Astrocyte (in vitro differentiated cells and primary cell): ENCODE measurements at regions not wholly inside any gene's neighbourhood (a gene's known extent, or its start where the extent isn't known, plus 50 kb on each side); places are given as distances from the start of the nearest gene placed in this dataset.

Experiments
- DNase-seq: peaks from one replicate; pipeline ENCODE4 v3.0.0-alpha.2; 2010; ENCODE audit warnings: low read depth
- FAIRE-seq: peaks from 2 replicates; lab custom pipeline; 2011; peaks lifted over from hg19 to GRCh38; lab: Jason Lieb, UNC
- H2AFZ ChIP-seq: 2 replicates; pipeline ENCODE4 v1.6.0; 2012; ENCODE audit warnings: low read depth, low read length, inconsistent platforms
- H3K27ac ChIP-seq: 2 replicates; pipeline ENCODE4 v1.5.1; 2011; ENCODE audit warnings: low read depth, low read length, inconsistent platforms
- H3K27me3 ChIP-seq: 2 replicates; pipeline ENCODE4 v1.6.0; 2011; ENCODE audit warnings: low read length, inconsistent platforms; ENCODE audit not compliant: insufficient read depth
- H3K36me3 ChIP-seq: 2 replicates; pipeline ENCODE4 v1.5.1; 2011; ENCODE audit warnings: low read length, inconsistent platforms; ENCODE audit not compliant: insufficient read depth
- H3K4me1 ChIP-seq: 2 replicates; pipeline ENCODE4 v1.5.1; 2011; ENCODE audit warnings: low read length, inconsistent platforms; ENCODE audit not compliant: insufficient read depth
- H3K4me2 ChIP-seq: 2 replicates; pipeline ENCODE4 v1.6.0; 2012; ENCODE audit warnings: low read length, inconsistent platforms
- H3K4me3 ChIP-seq: 2 replicates; pipeline ENCODE4 v1.5.1; 2011; ENCODE audit warnings: low read depth, mild to moderate bottlenecking, low read length, inconsistent platforms; ENCODE audit not compliant: insufficient read depth
- H3K79me2 ChIP-seq: 2 replicates; pipeline ENCODE4 v1.6.0; 2012; ENCODE audit warnings: mild to moderate bottlenecking, low read length, inconsistent platforms; ENCODE audit not compliant: insufficient read depth
- H3K9ac ChIP-seq: 2 replicates; pipeline ENCODE4 v1.6.0; 2012; ENCODE audit warnings: mild to moderate bottlenecking, low read length, inconsistent platforms
- H3K9me3 ChIP-seq: 2 replicates; pipeline ENCODE4 v1.5.1; 2012; ENCODE audit warnings: low read depth, mild to moderate bottlenecking, low read length, inconsistent platforms; ENCODE audit not compliant: insufficient read depth
- H4K20me1 ChIP-seq: 2 replicates; pipeline ENCODE4 v1.6.0; 2012; ENCODE audit warnings: low read length, inconsistent platforms; ENCODE audit not compliant: insufficient read depth
- H3K27ac Mint-ChIP-seq: one replicate; pipeline ENCODE4 v1.8.0; 2021; ENCODE audit warnings: mild to moderate bottlenecking, mixed read lengths; ENCODE audit not compliant: unreplicated experiment
- H3K27me3 Mint-ChIP-seq: one replicate; pipeline ENCODE4 v1.8.0; 2021; ENCODE audit warnings: low read depth, mixed read lengths; ENCODE audit not compliant: unreplicated experiment
- H3K36me3 Mint-ChIP-seq: one replicate; pipeline ENCODE4 v1.8.0; 2021; ENCODE audit warnings: low read depth, mixed read lengths; ENCODE audit not compliant: unreplicated experiment
- H3K4me1 Mint-ChIP-seq: one replicate; pipeline ENCODE4 v1.8.0; 2021; ENCODE audit warnings: low read depth, mixed read lengths; ENCODE audit not compliant: unreplicated experiment
- H3K4me3 Mint-ChIP-seq: one replicate; pipeline ENCODE4 v1.8.0; 2021; ENCODE audit warnings: mild to moderate bottlenecking, moderate library complexity, mixed read lengths; ENCODE audit not compliant: unreplicated experiment
- H3K9me3 Mint-ChIP-seq: one replicate; pipeline ENCODE4 v1.8.0; 2021; ENCODE audit warnings: mild to moderate bottlenecking, mixed read lengths; ENCODE audit not compliant: unreplicated experiment
- EZH2 ChIP-seq: IDR thresholded peaks from 2 replicates; pipeline ENCODE4 v1.6.1; 2012; ENCODE audit warnings: mild to moderate bottlenecking, low read length, inconsistent platforms; ENCODE audit not compliant: insufficient read depth
- TF ChIP-seq, protein P1 (sequence below): IDR thresholded peaks from 2 replicates; pipeline ENCODE4 v1.5.1; 2011; ENCODE audit warnings: low read depth, mild to moderate bottlenecking, inconsistent platforms, low read length, moderate library complexity; ENCODE audit not compliant: insufficient read depth

DNA sequence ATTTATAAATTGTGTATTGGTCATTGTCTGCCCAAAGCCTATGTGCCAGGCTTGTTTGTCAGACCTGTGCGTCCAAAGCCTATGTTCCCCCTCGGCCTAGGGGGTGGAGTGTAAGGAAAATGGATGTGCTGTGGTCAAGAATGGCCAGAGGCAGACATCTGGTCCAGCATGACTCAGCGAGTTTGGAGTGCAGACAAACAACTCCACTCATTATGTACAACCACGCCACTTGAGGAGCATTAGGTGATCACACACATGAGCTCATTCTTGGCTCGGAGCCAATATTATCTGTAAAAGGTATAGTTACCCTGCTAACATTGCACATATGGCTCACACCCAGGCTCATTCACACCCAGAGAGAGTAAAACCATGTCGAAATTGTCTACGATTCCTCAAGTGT lies 1047.6 kb upstream of the ADGRL4 start:
- no peaks in the 10 kb centered on the region for H3K36me3 ChIP-seq
- peak; percentile 98 for DNase-seq
- H4K20me1 ChIP-seq: no peaks in the 10 kb centered on the region
- H3K4me3 ChIP-seq: no peak overlapping the region
- H3K4me1 ChIP-seq: peaks cover 4% of the 10 kb centered on the region
- no peak for FAIRE-seq
- peaks cover 7% of the 10 kb centered on the region for H3K9me3 Mint-ChIP-seq
- no peaks in the 10 kb centered on the region for H3K27me3 Mint-ChIP-seq
- no peak overlapping the region for H3K9ac ChIP-seq
- H3K4me1 Mint-ChIP-seq: no peaks in the 10 kb centered on the region
- H3K27me3 ChIP-seq: no peaks in the 10 kb centered on the region
- H3K27ac Mint-ChIP-seq: peak overlapping the region; percentile 83
- no peaks in the 10 kb centered on the region for H3K36me3 Mint-ChIP-seq
- no peak overlapping the region for H3K4me3 Mint-ChIP-seq
- H3K27ac ChIP-seq: peak overlapping the region; percentile 58
- H3K79me2 ChIP-seq: no peaks in the 10 kb centered on the region
- no peak overlapping the region for H3K4me2 ChIP-seq
- peaks cover 5% of the 10 kb centered on the region for H3K9me3 ChIP-seq
- TF ChIP-seq, protein P1, sequence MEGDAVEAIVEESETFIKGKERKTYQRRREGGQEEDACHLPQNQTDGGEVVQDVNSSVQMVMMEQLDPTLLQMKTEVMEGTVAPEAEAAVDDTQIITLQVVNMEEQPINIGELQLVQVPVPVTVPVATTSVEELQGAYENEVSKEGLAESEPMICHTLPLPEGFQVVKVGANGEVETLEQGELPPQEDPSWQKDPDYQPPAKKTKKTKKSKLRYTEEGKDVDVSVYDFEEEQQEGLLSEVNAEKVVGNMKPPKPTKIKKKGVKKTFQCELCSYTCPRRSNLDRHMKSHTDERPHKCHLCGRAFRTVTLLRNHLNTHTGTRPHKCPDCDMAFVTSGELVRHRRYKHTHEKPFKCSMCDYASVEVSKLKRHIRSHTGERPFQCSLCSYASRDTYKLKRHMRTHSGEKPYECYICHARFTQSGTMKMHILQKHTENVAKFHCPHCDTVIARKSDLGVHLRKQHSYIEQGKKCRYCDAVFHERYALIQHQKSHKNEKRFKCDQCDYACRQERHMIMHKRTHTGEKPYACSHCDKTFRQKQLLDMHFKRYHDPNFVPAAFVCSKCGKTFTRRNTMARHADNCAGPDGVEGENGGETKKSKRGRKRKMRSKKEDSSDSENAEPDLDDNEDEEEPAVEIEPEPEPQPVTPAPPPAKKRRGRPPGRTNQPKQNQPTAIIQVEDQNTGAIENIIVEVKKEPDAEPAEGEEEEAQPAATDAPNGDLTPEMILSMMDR: no peak
- no peak for TF ChIP-seq EZH2
- H2AFZ ChIP-seq: no peak overlapping the region

DNA sequence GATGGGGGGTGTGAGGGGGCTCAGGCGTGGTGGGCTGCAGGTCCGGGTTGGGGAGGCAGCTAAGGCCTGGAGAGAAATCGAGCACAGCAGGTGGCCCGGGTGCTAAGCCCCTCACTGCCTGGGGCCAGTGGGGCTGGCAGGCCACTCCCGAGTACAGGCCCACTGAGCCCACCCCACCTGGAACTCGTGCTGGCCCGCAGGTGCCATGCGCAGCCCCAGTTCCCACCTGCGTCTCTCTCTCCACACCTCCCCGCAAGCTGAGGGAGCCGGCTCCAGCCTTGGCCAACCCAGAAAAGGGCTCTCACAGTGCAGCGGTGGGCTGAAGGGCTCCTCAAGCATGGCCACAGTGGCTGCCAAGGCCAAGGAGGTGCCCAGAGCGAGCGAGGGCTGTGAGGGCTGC lies 1047.1 kb upstream of the ADGRL4 start:
- no peaks in the 10 kb centered on the region for H3K79me2 ChIP-seq
- H3K27ac ChIP-seq: peak overlapping the region; percentile 58
- no peak overlapping the region for H3K4me2 ChIP-seq
- no peak for DNase-seq
- no peak overlapping the region for H3K27ac Mint-ChIP-seq
- H3K4me3 Mint-ChIP-seq: no peak overlapping the region
- H3K36me3 Mint-ChIP-seq: no peaks in the 10 kb centered on the region
- no peak for TF ChIP-seq EZH2
- TF ChIP-seq, protein P1: no peak
- H3K36me3 ChIP-seq: no peaks in the 10 kb centered on the region
- no peaks in the 10 kb centered on the region for H3K4me1 Mint-ChIP-seq
- H3K4me3 ChIP-seq: no peak overlapping the region
- peaks cover 7% of the 10 kb centered on the region for H3K9me3 Mint-ChIP-seq
- no peak overlapping the region for H3K9ac ChIP-seq
- no peak for FAIRE-seq
- no peaks in the 10 kb centered on the region for H3K27me3 ChIP-seq
- peaks cover 5% of the 10 kb centered on the region for H3K9me3 ChIP-seq
- H4K20me1 ChIP-seq: no peaks in the 10 kb centered on the region
- no peaks in the 10 kb centered on the region for H3K27me3 Mint-ChIP-seq
- peaks cover 4% of the 10 kb centered on the region for H3K4me1 ChIP-seq
- no peak overlapping the region for H2AFZ ChIP-seq

DNA sequence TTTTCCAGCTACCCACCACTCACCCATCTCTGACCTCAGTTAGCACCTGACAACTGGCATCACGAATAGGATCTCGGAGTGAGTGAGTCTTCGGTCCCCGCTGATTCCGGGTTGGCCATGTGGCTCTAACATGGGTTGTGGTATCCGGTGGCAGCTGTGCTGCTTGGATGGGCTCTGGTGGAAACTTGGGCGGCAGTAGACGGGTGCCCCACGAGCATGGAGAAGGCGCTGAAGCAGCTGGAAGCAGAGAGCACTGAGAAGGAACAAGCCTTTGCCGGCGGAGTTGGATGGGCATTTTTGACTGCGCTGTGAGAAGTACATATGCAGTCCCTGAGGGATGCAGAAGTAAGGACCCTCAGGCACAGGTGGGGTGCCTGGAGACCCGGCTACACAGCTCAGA lies 1044.0 kb upstream of the ADGRL4 start:
- H3K27me3 ChIP-seq: no peaks in the 10 kb centered on the region
- TF ChIP-seq, protein P1: no peak
- H3K27me3 Mint-ChIP-seq: no peaks in the 10 kb centered on the region
- H3K27ac ChIP-seq: no peak overlapping the region
- no peaks in the 10 kb centered on the region for H3K36me3 Mint-ChIP-seq
- no peak for FAIRE-seq
- H3K36me3 ChIP-seq: no peaks in the 10 kb centered on the region
- H3K4me3 ChIP-seq: no peak overlapping the region
- peaks cover 5% of the 10 kb centered on the region for H3K9me3 ChIP-seq
- peaks cover 7% of the 10 kb centered on the region for H3K9me3 Mint-ChIP-seq
- H3K4me3 Mint-ChIP-seq: no peak overlapping the region
- no peaks in the 10 kb centered on the region for H4K20me1 ChIP-seq
- H3K79me2 ChIP-seq: no peaks in the 10 kb centered on the region
- DNase-seq: no peak
- peaks cover 8% of the 10 kb centered on the region for H3K4me1 Mint-ChIP-seq
- H3K4me1 ChIP-seq: peaks cover 4% of the 10 kb centered on the region
- no peak overlapping the region for H3K4me2 ChIP-seq
- no peak overlapping the region for H2AFZ ChIP-seq
- no peak overlapping the region for H3K9ac ChIP-seq
- H3K27ac Mint-ChIP-seq: no peak overlapping the region
